SK-N-SH (cell line): ENCODE measurements at regions not wholly inside any gene's neighbourhood (a gene's known extent, or its start where the extent isn't known, plus 50 kb on each side); places are given as distances from the start of the nearest gene placed in this dataset.

Experiments used
- CTCF ChIA-PET: fragments of 300-600, 350-600 bp; formaldehyde crosslinking; extraction: SDS; loops from one replicate; lab custom pipeline; 2021; lab: Yijun Ruan, JAX
- POLR2A ChIA-PET: fragments of 350-600 bp; sonication (Branson Sonifier 250); formaldehyde crosslinking; extraction: SDS; loops from one replicate; lab custom pipeline; 2020; ENCODE audit warnings: antibody characterized with exemption, inconsistent platforms; lab: Yijun Ruan, JAX
- DNase-seq: peaks from one replicate; pipeline ENCODE4 v3.0.0; 2012
- H2AFZ ChIP-seq: fragments of 200-600 bp; sonication (generic); 2 replicates; pipeline ENCODE4 v1.8.1; 2016; ENCODE audit warnings: antibody characterized with exemption, mild to moderate bottlenecking, low read depth
- H3F3A ChIP-seq: fragments of 200-600 bp; sonication (generic); replicated peaks from 2 replicates; pipeline ENCODE3; 2016; ENCODE audit warnings: antibody characterized with exemption, mild to moderate bottlenecking; ENCODE audit not compliant: insufficient read depth
- H3K27ac ChIP-seq, 2 experiments: fragments of 200-500 bp in 1 of 2; fragments of 200-600 bp in 1 of 2; sonication (Bioruptor generic) in 1 of 2; sonication (generic), shearing (Covaris generic) in 1 of 2; 2 replicates each; pipeline versions ENCODE4 v1.5.1 to v1.6.1; 2014 to 2016; ENCODE audit warnings: low read depth in 2 of 2, inconsistent platforms in 1 of 2, low read length in 1 of 2, mild to moderate bottlenecking in 1 of 2, mixed read lengths in 1 of 2
- H3K27me3 ChIP-seq: fragments of 200-600 bp; sonication (generic), shearing (Covaris generic); 2 replicates; pipeline ENCODE4 v1.6.1; 2016; ENCODE audit warnings: mixed run types; ENCODE audit not compliant: insufficient read depth
- H3K36me3 ChIP-seq, 2 experiments: fragments of 200-500 bp in 1 of 2; fragments of 200-600 bp in 1 of 2; sonication (Bioruptor generic) in 1 of 2; sonication (generic) in 1 of 2; replicated peaks in 1 of 2; 2 replicates each; pipeline versions ENCODE3 to v1.5.1; 2014 to 2016; ENCODE audit warnings: low read length in 1 of 2, mild to moderate bottlenecking in 1 of 2; ENCODE audit not compliant: insufficient read depth in 2 of 2, control insufficient read depth in 1 of 2
- H3K4me1 ChIP-seq, 2 experiments: fragments of 200-500 bp in 1 of 2; fragments of 200-600 bp in 1 of 2; sonication (Bioruptor generic) in 1 of 2; sonication (generic), shearing (Covaris generic) in 1 of 2; 2 replicates each; pipeline versions ENCODE4 v1.5.1 to v1.6.1; 2014 to 2016; ENCODE audit warnings: low read depth in 1 of 2, low read length in 1 of 2, mixed run types in 1 of 2; ENCODE audit not compliant: insufficient read depth in 2 of 2, control insufficient read depth in 1 of 2
- H3K4me2 ChIP-seq: fragments of 200-600 bp; sonication (generic), shearing (Covaris generic); 2 replicates; pipeline ENCODE4 v1.6.1; 2017; ENCODE audit warnings: mixed run types
- H3K4me3 ChIP-seq, 2 experiments: fragments of 200-500 bp in 1 of 2; fragments of 200-600 bp in 1 of 2; sonication (Bioruptor generic) in 1 of 2; sonication (generic), shearing (Covaris generic) in 1 of 2; 2 replicates each; pipeline versions ENCODE4 v1.5.1 to v1.8.1; 2014 to 2016; ENCODE audit warnings: low read depth in 2 of 2, inconsistent platforms in 1 of 2, low read length in 1 of 2, mild to moderate bottlenecking in 1 of 2, mixed read lengths in 1 of 2, moderate library complexity in 1 of 2
- H3K79me2 ChIP-seq: fragments of 200-600 bp; sonication (generic); 2 replicates; pipeline ENCODE4 v1.8.1; 2017; ENCODE audit warnings: mild to moderate bottlenecking; ENCODE audit not compliant: insufficient read depth
- H3K9ac ChIP-seq: fragments of 200-600 bp; sonication (generic); 2 replicates; pipeline ENCODE4 v1.6.1; 2017; ENCODE audit warnings: mixed run types
- H3K9me2 ChIP-seq: fragments of 200-600 bp; sonication (generic); 2 replicates; pipeline ENCODE4 v1.6.1; 2017; ENCODE audit warnings: mixed run types
- H3K9me3 ChIP-seq: fragments of 200-600 bp; sonication (generic); 2 replicates; pipeline ENCODE4 v1.6.1; 2017; ENCODE audit warnings: mixed run types, mild to moderate bottlenecking, moderate library complexity
- H4K20me1 ChIP-seq: fragments of 200-600 bp; sonication (generic); 2 replicates; pipeline ENCODE4 v1.6.1; 2017; ENCODE audit warnings: mild to moderate bottlenecking, mixed run types; ENCODE audit not compliant: insufficient read depth
- CHD2 ChIP-seq: fragments of 150-350 bp; IDR thresholded peaks from 2 replicates; pipeline ENCODE4 v1.6.1; 2018; ENCODE audit warnings: low read length; ENCODE audit not compliant: partially characterized antibody
- EZH2phosphoT487 ChIP-seq: fragments of 200-600 bp; sonication (generic); IDR thresholded peaks from 2 replicates; pipeline ENCODE4 v1.6.1; 2017; ENCODE audit warnings: low read depth, mixed run types, mild to moderate bottlenecking, antibody characterized with exemption, moderate library complexity, borderline replicate concordance
- FOXM1 ChIP-seq: IDR thresholded peaks from 2 replicates; pipeline ENCODE4 v1.4.0; 2012; ENCODE audit warnings: low read depth, mild to moderate bottlenecking
- GATA2 ChIP-seq: sonication (generic); formaldehyde crosslinking; IDR thresholded peaks from 2 replicates; pipeline ENCODE4 v1.5.0; 2020; ENCODE audit warnings: mild to moderate bottlenecking, missing genetic modification reagents
- JUND ChIP-seq: IDR thresholded peaks from 2 replicates; pipeline ENCODE4 v1.4.0; 2012
- MXI1 ChIP-seq: IDR thresholded peaks from 2 replicates; pipeline ENCODE4 v1.6.1; 2012; ENCODE audit warnings: mild to moderate bottlenecking, low read depth, low read length, improper control_type of control experiment
- NFIC ChIP-seq: IDR thresholded peaks from 2 replicates; pipeline ENCODE4 v1.4.0; 2012; ENCODE audit warnings: borderline replicate concordance
- POLR2AphosphoS5 ChIP-seq: IDR thresholded peaks from 2 replicates; pipeline ENCODE4 v1.6.1; 2012; ENCODE audit warnings: low read depth, low read length
- USF1 ChIP-seq: IDR thresholded peaks from 2 replicates; pipeline ENCODE4 v1.4.0; 2012; ENCODE audit warnings: low read depth, borderline replicate concordance
- YY1 ChIP-seq: IDR thresholded peaks from 2 replicates; pipeline ENCODE4 v1.4.0; 2012; ENCODE audit warnings: low read depth, mild to moderate bottlenecking
- WGBS: methylation state at CpG from one replicate; pipeline ENCODE4 v1.1.6; 2017; ENCODE audit warnings: low lambda C conversion rate; 5-methylcytosine and 5-hydroxymethylcytosine counted together
- TF ChIP-seq, protein P1 (sequence below): fragments of 150-350 bp; IDR thresholded peaks from 2 replicates; pipeline ENCODE4 v1.6.1; 2016; ENCODE audit warnings: mild to moderate bottlenecking, low read depth, low read length
- TF ChIP-seq, protein P2 (sequence below): IDR thresholded peaks from 2 replicates; pipeline ENCODE4; 2012

DNA sequence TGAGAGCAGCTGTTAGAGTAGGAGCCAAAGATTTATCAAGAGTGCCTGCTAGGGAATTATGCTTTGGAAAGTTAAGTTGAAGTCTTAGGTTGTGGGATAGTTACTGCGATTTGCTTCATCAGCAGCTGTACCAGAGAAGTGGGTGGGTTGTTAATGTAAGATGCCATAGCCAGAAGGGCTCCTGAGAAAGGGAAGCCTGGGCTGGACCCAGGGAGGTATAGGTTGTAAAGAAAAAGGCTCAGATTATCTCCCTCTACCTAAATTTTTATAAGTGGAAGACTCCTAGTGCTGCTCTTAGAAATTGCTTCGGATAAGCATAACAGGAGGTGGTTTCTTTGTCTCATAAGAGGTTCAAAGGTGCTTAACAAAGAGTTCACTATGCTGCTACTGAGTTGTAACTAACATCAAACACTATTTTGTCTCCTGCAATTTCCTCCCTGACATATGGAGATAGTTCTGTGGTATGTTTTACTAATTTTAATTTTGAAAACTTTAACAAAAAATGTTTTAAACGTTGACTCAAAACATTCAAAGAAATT is 356.9 kb downstream of the DTHD1 start:
- no peak overlapping the region for H3K9ac ChIP-seq
- no peaks in the 10 kb centered on the region for H3K9me3 ChIP-seq
- H3K4me3 ChIP-seq, result no peak overlapping the region
- under 1% methylated on average over 3 of the region's 3 CpGs for WGBS
- no peaks in the 10 kb centered on the region for H3K27me3 ChIP-seq
- ChIA-PET POLR2A (no interaction called here), CTCF (no interaction called here)
- DNase-seq, result no peak
- H4K20me1 ChIP-seq, result no peaks in the 10 kb centered on the region
- H3K9me2 ChIP-seq, result no peaks in the 10 kb centered on the region
- TF ChIP-seq NFIC, result no peak
- no peak for TF ChIP-seq EZH2phosphoT487
- TF ChIP-seq USF1, result no peak
- TF ChIP-seq, protein P1, sequence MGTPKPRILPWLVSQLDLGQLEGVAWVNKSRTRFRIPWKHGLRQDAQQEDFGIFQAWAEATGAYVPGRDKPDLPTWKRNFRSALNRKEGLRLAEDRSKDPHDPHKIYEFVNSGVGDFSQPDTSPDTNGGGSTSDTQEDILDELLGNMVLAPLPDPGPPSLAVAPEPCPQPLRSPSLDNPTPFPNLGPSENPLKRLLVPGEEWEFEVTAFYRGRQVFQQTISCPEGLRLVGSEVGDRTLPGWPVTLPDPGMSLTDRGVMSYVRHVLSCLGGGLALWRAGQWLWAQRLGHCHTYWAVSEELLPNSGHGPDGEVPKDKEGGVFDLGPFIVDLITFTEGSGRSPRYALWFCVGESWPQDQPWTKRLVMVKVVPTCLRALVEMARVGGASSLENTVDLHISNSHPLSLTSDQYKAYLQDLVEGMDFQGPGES, result no peak
- TF ChIP-seq POLR2AphosphoS5, result no peak
- no peak for TF ChIP-seq GATA2 (CRISPR knock-in tag)
- no peak for TF ChIP-seq JUND
- TF ChIP-seq MXI1, result no peak
- TF ChIP-seq FOXM1, result no peak
- TF ChIP-seq YY1, result no peak
- no peak for TF ChIP-seq CHD2
- TF ChIP-seq, protein P2, sequence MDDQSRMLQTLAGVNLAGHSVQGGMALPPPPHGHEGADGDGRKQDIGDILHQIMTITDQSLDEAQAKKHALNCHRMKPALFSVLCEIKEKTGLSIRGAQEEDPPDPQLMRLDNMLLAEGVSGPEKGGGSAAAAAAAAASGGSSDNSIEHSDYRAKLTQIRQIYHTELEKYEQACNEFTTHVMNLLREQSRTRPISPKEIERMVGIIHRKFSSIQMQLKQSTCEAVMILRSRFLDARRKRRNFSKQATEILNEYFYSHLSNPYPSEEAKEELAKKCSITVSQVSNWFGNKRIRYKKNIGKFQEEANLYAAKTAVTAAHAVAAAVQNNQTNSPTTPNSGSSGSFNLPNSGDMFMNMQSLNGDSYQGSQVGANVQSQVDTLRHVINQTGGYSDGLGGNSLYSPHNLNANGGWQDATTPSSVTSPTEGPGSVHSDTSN, result no peak
- H3K27ac ChIP-seq, result no peak overlapping the region
- no peaks in the 10 kb centered on the region for H3K36me3 ChIP-seq
- no peaks in the 10 kb centered on the region for H3K79me2 ChIP-seq
- no peak overlapping the region for H3K4me2 ChIP-seq
- H3F3A ChIP-seq, result no peaks in the 10 kb centered on the region
- no peak overlapping the region for H2AFZ ChIP-seq
- H3K4me1 ChIP-seq, result no peaks in the 10 kb centered on the region

- ChIA-PET CTCF (no interaction called here), POLR2A (no interaction called here)
- no peak overlapping the region for H2AFZ ChIP-seq
- no peak overlapping the region for H3K27ac ChIP-seq
- no peaks in the 10 kb centered on the region for H4K20me1 ChIP-seq
- 15% methylated on average over 2 of the region's 2 CpGs for WGBS
- no peak for DNase-seq
- H3K27me3 ChIP-seq, result no peaks in the 10 kb centered on the region
- no peaks in the 10 kb centered on the region for H3K36me3 ChIP-seq
- no peaks in the 10 kb centered on the region for H3K79me2 ChIP-seq
- no peak overlapping the region for H3K4me3 ChIP-seq
- no peaks in the 10 kb centered on the region for H3K4me1 ChIP-seq
- no peaks in the 10 kb centered on the region for H3K9me3 ChIP-seq
- H3K9ac ChIP-seq, result no peak overlapping the region
- TF ChIP-seq POLR2AphosphoS5, result no peak
- no peaks in the 10 kb centered on the region for H3F3A ChIP-seq
- H3K4me2 ChIP-seq, result no peak overlapping the region
- no peaks in the 10 kb centered on the region for H3K9me2 ChIP-seq
Observed at GRCh38 chr4:36640876-36641275, 359.5 kb downstream of the DTHD1 start.
